Mammary epithelial cell (primary cell): ENCODE measurements at regions not wholly inside any gene's neighbourhood (a gene's known extent, or its start where the extent isn't known, plus 50 kb on each side); places are given as distances from the start of the nearest gene placed in this dataset.

ENCODE experiments used
- CTCF ChIP-seq, 2 donors: IDR thresholded peaks in 1 of 2; conservative IDR thresholded peaks in 1 of 2; 2 replicates each; pipeline ENCODE4 v1.5.1; 2011 to 2012; ENCODE audit warnings: inconsistent platforms in 2 of 2, low read length in 2 of 2, mild to moderate bottlenecking in 2 of 2, control low read depth in 1 of 2, low read depth in 1 of 2; ENCODE audit not compliant: insufficient read depth in 1 of 2; ENCODE audit errors: extremely low read depth in 1 of 2
- EZH2 ChIP-seq: IDR thresholded peaks from 2 replicates; pipeline ENCODE4 v1.6.1; 2012; ENCODE audit warnings: low read length, inconsistent platforms, borderline replicate concordance

- TF ChIP-seq CTCF (conservative IDR thresholded peaks at IDR 0.05 in 1 of 2, IDR thresholded peaks at IDR 0.05 in 1 of 2; ENCODE audit: extremely low read depth in 1 of 2, insufficient read depth in 1 of 2, low read depth in 1 of 2, low read length in 2 of 2) = no peak
- no peak for TF ChIP-seq EZH2
Measured at GRCh38 chr7:120108376-120108775, 164.6 kb upstream of the KCND2 start.
